ENCODE measurements at regions not wholly inside any gene's neighbourhood (a gene's known extent, or its start where the extent isn't known, plus 50 kb on each side); places are given as distances from the start of the nearest gene placed in this dataset.

GRCh38 chr4:180950377-180950776 is 1292.8 kb upstream of the TENM3 start:
- TF ChIP-seq CTCF (IDR thresholded peaks at IDR 0.05): no peak
- no peak for TF ChIP-seq POLR2A (IDR thresholded peaks at IDR 0.05)
